Ascending aorta (tissue), 2 donors: ENCODE measurements at regions not wholly inside any gene's neighbourhood (a gene's known extent, or its start where the extent isn't known, plus 50 kb on each side); places are given as distances from the start of the nearest gene placed in this dataset.
"Not testable (repeated sequence)": the region's sequence is repeated elsewhere in the genome, so short reads cannot be mapped to it uniquely, and the experiment has no call there.

Experiments used
- DNase-seq, 2 donors: peaks; one replicate each; pipeline ENCODE4 v3.0.0-alpha.2; 2019; ENCODE audit warnings: low spot score in 2 of 2
- H3K27ac ChIP-seq, 2 donors: fragments of 200-600 bp; sonication (generic); one replicate each; pipeline ENCODE4 v1.5.1; 2016 to 2017; ENCODE audit warnings: mild to moderate bottlenecking in 1 of 2
- H3K27me3 ChIP-seq: fragments of 200-600 bp; sonication (generic); one replicate; pipeline ENCODE4 v1.5.1; 2017
- H3K36me3 ChIP-seq, 2 donors: fragments of 200-600 bp; sonication (generic); one replicate each; pipeline ENCODE4 v1.5.1; 2016
- H3K4me1 ChIP-seq, 2 donors: fragments of 200-600 bp; sonication (generic); one replicate each; pipeline ENCODE4 v1.5.1; 2016 to 2017; ENCODE audit warnings: mild to moderate bottlenecking in 1 of 2
- H3K4me3 ChIP-seq, 2 donors: fragments of 200-600 bp; sonication (generic); one replicate each; pipeline ENCODE4 v1.5.1; 2016 to 2017; ENCODE audit warnings: mild to moderate bottlenecking in 1 of 2
- H3K9me3 ChIP-seq, 2 donors: fragments of 200-600 bp; sonication (generic); one replicate each; pipeline ENCODE4 v1.5.1; 2016
- CTCF ChIP-seq, 3 experiments: fragments of 200-600 bp in 2 of 3; fragments of 450-650 bp in 1 of 3; sonication (generic) in 2 of 3; IDR thresholded peaks; one replicate each; pipeline ENCODE4 v1.5.1; 2016 to 2019; ENCODE audit warnings: antibody characterized with exemption in 3 of 3, mild to moderate bottlenecking in 1 of 3, moderate library complexity in 1 of 3
- intact Hi-C: fragments of 100-400 bp; cut with DNase I; formaldehyde crosslinking; loops from one replicate; pipeline ENCODE4 v1.15.1; 2023

GRCh38 chr5:125976421-125977000 lies 446.7 kb upstream of the GRAMD2B start:
- no peaks in the 10 kb centered on the region for H3K36me3 ChIP-seq
- H3K4me1 ChIP-seq = no peaks in the 10 kb centered on the region
- no peak overlapping the region for H3K27ac ChIP-seq
- H3K27me3 ChIP-seq = no peaks in the 10 kb centered on the region
- H3K9me3 ChIP-seq = no peaks in the 10 kb centered on the region
- intact Hi-C loops = no loop called here
- no peak overlapping the region for H3K4me3 ChIP-seq
- DNase-seq = no peak
- no peak for TF ChIP-seq CTCF (IDR thresholded peaks at IDR 0.05)

GRCh38 chr5:125978015-125978414 lies 445.2 kb upstream of the GRAMD2B start:
- Histone ChIP-seq H3K27me3 (no peaks in the 10 kb centered on the region), H3K4me3 (no peak overlapping the region), H3K36me3 (no peaks in the 10 kb centered on the region), H3K27ac (no peak overlapping the region), H3K4me1 (no peaks in the 10 kb centered on the region), H3K9me3 (no peaks in the 10 kb centered on the region)
- intact Hi-C loops = no loop called here
- TF ChIP-seq CTCF (IDR thresholded peaks at IDR 0.05) = no peak
- DNase-seq = no peak

DNA sequence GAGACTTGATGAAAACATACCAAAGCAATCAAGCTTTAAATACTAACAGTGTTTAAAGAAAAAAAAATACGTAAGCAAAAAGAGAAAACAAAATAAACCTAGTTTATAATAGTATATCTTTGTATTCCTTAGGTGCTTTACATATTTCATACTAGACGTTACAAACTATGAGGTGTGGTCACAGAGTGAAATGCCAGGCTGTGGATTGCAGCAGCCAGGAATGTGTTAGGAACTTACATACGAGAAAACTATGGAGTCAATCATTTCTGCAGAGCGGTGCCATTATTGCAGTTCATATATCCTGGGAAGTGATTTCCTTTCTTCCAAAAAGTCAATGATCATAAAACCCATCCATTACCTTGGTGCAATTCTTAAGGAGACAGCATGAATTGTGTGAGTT lies 443.6 kb upstream of the GRAMD2B start:
- H3K9me3 ChIP-seq = peaks cover 0 to 5% of the 10 kb centered on the region in 2 donors
- intact Hi-C loops = no loop called here
- no peak overlapping the region for H3K27ac ChIP-seq
- no peak overlapping the region for H3K4me3 ChIP-seq
- no peaks in the 10 kb centered on the region for H3K27me3 ChIP-seq
- no peaks in the 10 kb centered on the region for H3K36me3 ChIP-seq
- no peak for TF ChIP-seq CTCF (IDR thresholded peaks at IDR 0.05)
- H3K4me1 ChIP-seq = no peaks in the 10 kb centered on the region
- DNase-seq = no peak

- TF ChIP-seq CTCF (IDR thresholded peaks at IDR 0.05) = no peak
- Histone ChIP-seq H3K36me3 (no peaks in the 10 kb centered on the region), H3K27me3 (no peaks in the 10 kb centered on the region), H3K9me3 (peaks cover 0 to 5% of the 10 kb centered on the region in 2 donors), H3K27ac (no peak overlapping the region), H3K4me3 (no peak overlapping the region), H3K4me1 (no peaks in the 10 kb centered on the region)
- intact Hi-C loops = no loop called here
- DNase-seq = no peak
These were observed 442.2 kb upstream of the GRAMD2B start for GRCh38 chr5:125981016-125981415.

GRCh38 chr5:125987677-125988255 lies 435.4 kb upstream of the GRAMD2B start:
- H3K36me3 ChIP-seq = no peaks in the 10 kb centered on the region
- H3K4me1 ChIP-seq = no peaks in the 10 kb centered on the region
- H3K27ac ChIP-seq = no peak overlapping the region
- no peaks in the 10 kb centered on the region for H3K27me3 ChIP-seq
- no peak for DNase-seq
- intact Hi-C loops = no loop called here
- no peak for TF ChIP-seq CTCF (IDR thresholded peaks at IDR 0.05)
- H3K9me3 ChIP-seq = peaks cover 0 to 5% of the 10 kb centered on the region in 2 donors
- no peak overlapping the region for H3K4me3 ChIP-seq

DNA sequence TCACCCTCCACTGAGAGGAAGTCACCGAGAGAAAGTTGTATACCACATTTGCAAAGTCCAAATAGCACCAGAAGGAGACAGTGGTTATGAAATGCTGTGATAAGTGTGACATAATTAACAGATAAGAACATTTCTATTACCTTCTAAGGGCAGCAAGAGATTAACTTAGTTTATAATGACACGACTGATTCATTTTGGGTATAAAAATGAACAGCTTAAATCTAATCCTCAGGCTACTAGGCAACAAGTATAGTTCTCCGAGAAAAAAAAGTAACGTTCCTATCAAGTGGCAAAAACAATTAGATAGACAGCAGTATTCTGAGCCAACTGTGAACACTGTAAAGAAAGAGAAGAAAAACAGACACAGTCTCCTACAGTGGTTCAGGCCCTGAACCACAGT lies 431.2 kb upstream of the GRAMD2B start:
- TF ChIP-seq CTCF (IDR thresholded peaks at IDR 0.05) = no peak
- DNase-seq = no peak
- Histone ChIP-seq H3K27ac (no peak overlapping the region), H3K9me3 (no peaks in the 10 kb centered on the region), H3K36me3 (no peaks in the 10 kb centered on the region), H3K4me1 (no peaks in the 10 kb centered on the region), H3K4me3 (no peak overlapping the region), H3K27me3 (no peaks in the 10 kb centered on the region)
- intact Hi-C loops = no loop called here

DNA sequence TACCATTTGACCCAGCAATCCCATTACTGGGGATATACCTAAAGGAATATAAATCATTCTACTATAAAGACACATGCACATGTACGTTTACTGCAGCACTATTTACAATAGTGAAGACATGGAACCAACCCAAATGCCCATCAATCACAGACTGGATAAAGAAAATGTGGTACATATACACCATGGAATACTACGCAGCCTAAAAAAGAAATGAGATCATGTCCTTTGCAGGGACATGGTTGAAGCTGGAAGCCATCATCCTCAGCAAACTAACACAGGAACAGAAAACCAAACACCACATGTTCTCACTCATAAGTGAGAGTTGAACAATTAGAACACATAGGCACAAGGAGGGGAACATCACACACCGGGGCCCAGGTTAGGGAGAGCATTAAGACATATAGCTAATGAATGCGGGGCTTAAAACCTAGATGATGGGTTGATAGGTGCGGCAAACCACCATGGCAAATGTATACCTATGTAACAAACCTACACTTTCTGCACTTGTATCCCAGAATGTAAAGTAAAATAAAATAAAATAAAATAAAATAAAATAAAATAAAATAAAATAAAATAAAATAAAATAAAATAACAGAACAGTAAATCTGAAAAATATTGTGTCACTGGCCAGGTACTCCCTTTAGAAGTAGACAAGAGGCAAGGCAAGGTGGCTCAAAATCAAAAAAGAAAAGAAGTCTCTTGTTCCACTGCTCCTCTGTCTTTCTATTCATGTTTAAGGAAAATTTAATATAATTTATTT lies 423.8 kb upstream of the GRAMD2B start:
- H3K27ac ChIP-seq, DNase-seq, H3K36me3 ChIP-seq, H3K4me3 ChIP-seq, H3K9me3 ChIP-seq, H3K27me3 ChIP-seq: not testable (repeated sequence)
- peaks cover 0 to 21% of the 10 kb centered on the region in 2 donors for H3K4me1 ChIP-seq
- intact Hi-C loops = loop anchor here (5.0 to 10.0 kb wide), 2 partner anchors 517 to 585 kb away; no protein-coding TSS in a partner anchor
